Sigmoid colon (tissue), 4 donors: ENCODE measurements at regions not wholly inside any gene's neighbourhood (a gene's known extent, or its start where the extent isn't known, plus 50 kb on each side); places are given as distances from the start of the nearest gene placed in this dataset.

Source experiments
- CTCF ChIP-seq, 4 experiments: fragments of 450-650 bp in 3 of 4; fragments of 200-600 bp in 1 of 4; IDR thresholded peaks; one replicate each; pipeline ENCODE4 v1.5.1; 2016 to 2019; ENCODE audit warnings: antibody characterized with exemption in 4 of 4, mild to moderate bottlenecking in 3 of 4, moderate library complexity in 2 of 4
- POLR2A ChIP-seq, 2 donors: fragments of 450-650 bp; IDR thresholded peaks; one replicate each; pipeline ENCODE4 v1.6.1; 2016; ENCODE audit warnings: antibody characterized with exemption in 2 of 2, mild to moderate bottlenecking in 2 of 2, moderate library complexity in 2 of 2
- POLR2AphosphoS5 ChIP-seq, 4 donors: sonication (generic); formaldehyde crosslinking; IDR thresholded peaks; one replicate each; pipeline ENCODE4 v1.6.1; 2017; ENCODE audit warnings: antibody characterized with exemption in 4 of 4

DNA sequence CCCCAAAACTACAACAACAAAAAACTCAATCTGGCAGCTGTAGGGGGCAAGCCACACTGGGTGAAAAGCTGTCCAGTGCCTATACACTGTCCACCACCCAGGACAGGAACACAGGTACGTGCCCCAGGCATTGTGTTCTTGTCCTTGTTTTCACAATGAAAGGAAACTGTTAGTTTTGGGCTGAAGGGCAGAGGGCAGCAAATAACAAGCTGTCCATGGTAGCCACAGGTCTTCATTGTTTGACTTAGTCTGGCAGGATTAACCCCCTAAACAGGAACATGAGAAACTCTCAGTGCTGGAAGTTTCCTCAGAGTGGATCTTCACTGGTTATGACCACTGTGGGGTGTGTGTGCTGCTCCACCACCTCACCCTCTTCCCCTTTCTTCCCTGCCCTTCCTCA is 224.6 kb upstream of the N4BP1 start:
- TF ChIP-seq CTCF (IDR thresholded peaks at IDR 0.05) (no peak), POLR2A (IDR thresholded peaks at IDR 0.05) (no peak), POLR2AphosphoS5 (IDR thresholded peaks at IDR 0.05) (no peak)
